GM10266 (cell line): ENCODE measurements at regions not wholly inside any gene's neighbourhood (a gene's known extent, or its start where the extent isn't known, plus 50 kb on each side); places are given as distances from the start of the nearest gene placed in this dataset.

ENCODE experiments used
- DNase-seq: peaks from one replicate; pipeline ENCODE4 v3.0.0; 2012; ENCODE audit errors: extremely low spot score
- CTCF ChIP-seq: IDR thresholded peaks from 2 replicates; pipeline ENCODE4 v1.5.1; 2012; ENCODE audit warnings: mild to moderate bottlenecking, low read depth; ENCODE audit not compliant: control insufficient read depth, insufficient read depth; ENCODE audit errors: missing control alignments

- DNase-seq, result no peak
- TF ChIP-seq CTCF, result no peak
Measured at GRCh38 chr15:69801144-69801543, 296.6 kb downstream of the TLE3 start.

- TF ChIP-seq CTCF, result no peak
- no peak for DNase-seq
Measured at GRCh38 chr15:69802432-69802831, 295.3 kb downstream of the TLE3 start.

GRCh38 chr15:69804786-69805185 lies 292.9 kb downstream of the TLE3 start:
- DNase-seq, result no peak
- no peak for TF ChIP-seq CTCF

GRCh38 chr15:69805248-69805953 lies 292.3 kb downstream of the TLE3 start:
- DNase-seq, result no peak
- TF ChIP-seq CTCF, result no peak

GRCh38 chr15:69806287-69806915 lies 291.3 kb downstream of the TLE3 start:
- no peak for TF ChIP-seq CTCF
- DNase-seq, result no peak

GRCh38 chr15:69807721-69808120 lies 290.0 kb downstream of the TLE3 start:
- no peak for TF ChIP-seq CTCF
- no peak for DNase-seq

GRCh38 chr15:69808756-69809155 lies 289.0 kb downstream of the TLE3 start:
- no peak for DNase-seq
- no peak for TF ChIP-seq CTCF
